Endothelial cell of umbilical vein (primary cell): ENCODE measurements at regions not wholly inside any gene's neighbourhood (a gene's known extent, or its start where the extent isn't known, plus 50 kb on each side); places are given as distances from the start of the nearest gene placed in this dataset.
A peak's percentile ranks its signal among the peaks of the same experiment; 100 is the strongest.

Experiments used
- BruUV-seq: library from RNA; stranded (reverse); fragments of 400-500 nt; replicated peaks from 2 replicates; lab custom pipeline; 2021; lab: Mats Ljungman, UMichigan
- CTCF ChIA-PET: fragments of 300-600, 350-600 bp; sonication (Branson Sonifier 250); formaldehyde crosslinking; loops from one replicate; lab custom pipeline; 2021; ENCODE audit warnings: antibody characterized with exemption, inconsistent platforms; lab: Charles Lee
- POLR2A ChIA-PET: fragments of 300-600, 350-600 bp; sonication (Branson Sonifier 250); formaldehyde crosslinking; loops from one replicate; lab custom pipeline; 2021; ENCODE audit warnings: antibody characterized with exemption, inconsistent platforms; lab: Charles Lee
- DNase-seq: peaks from one replicate; pipeline ENCODE4 v3.0.0-alpha.2; 2011; ENCODE audit warnings: low read depth, low spot score
- FAIRE-seq: peaks from 2 replicates; lab custom pipeline; 2011; peaks lifted over from hg19 to GRCh38; lab: Jason Lieb, UNC
- H2AFZ ChIP-seq: 2 replicates; pipeline ENCODE4 v1.6.0; 2012; ENCODE audit warnings: low read depth, low read length, control low read depth, inconsistent platforms
- H3K27ac ChIP-seq: 2 replicates; pipeline ENCODE4 v1.5.1; 2011; ENCODE audit warnings: low read depth, mild to moderate bottlenecking, control low read depth, low read length, moderate library complexity; ENCODE audit not compliant: insufficient read depth
- H3K27me3 ChIP-seq, 2 experiments: 2 replicates each; pipeline versions ENCODE4 v1.6.0 to v1.6.1; 2011; ENCODE audit warnings: low read length in 2 of 2, mixed read lengths in 1 of 2; ENCODE audit not compliant: control insufficient read depth in 2 of 2, insufficient read depth in 2 of 2
- H3K36me3 ChIP-seq, 2 experiments: 2 replicates in 1 of 2; 3 replicates in 1 of 2; pipeline ENCODE4 v1.5.1; 2011; ENCODE audit warnings: low read length in 2 of 2, mild to moderate bottlenecking in 1 of 2, moderate library complexity in 1 of 2; ENCODE audit not compliant: control insufficient read depth in 2 of 2, insufficient read depth in 2 of 2; ENCODE audit errors: extremely low read depth in 1 of 2
- H3K4me1 ChIP-seq: 3 replicates; pipeline ENCODE4 v1.5.1; 2011; ENCODE audit warnings: mild to moderate bottlenecking, low read length; ENCODE audit not compliant: control insufficient read depth, insufficient read depth; ENCODE audit errors: extremely low read depth
- H3K4me2 ChIP-seq: 2 replicates; pipeline ENCODE4 v1.6.1; 2011; ENCODE audit warnings: low read length, control low read depth, mixed read lengths; ENCODE audit not compliant: insufficient read depth
- H3K4me3 ChIP-seq, 3 experiments: fragments of 200-600 bp in 1 of 3; sonication (generic), shearing (Covaris generic) in 1 of 3; replicated peaks in 1 of 3; 2 replicates each; pipeline ENCODE4 v1.5.1; 2011 to 2016; ENCODE audit warnings: control low read depth in 3 of 3, low read length in 3 of 3, mild to moderate bottlenecking in 2 of 3, inconsistent platforms in 1 of 3, low read depth in 1 of 3, moderate library complexity in 1 of 3; ENCODE audit not compliant: insufficient read depth in 1 of 3
- H3K79me2 ChIP-seq: 2 replicates; pipeline ENCODE4 v1.6.0; 2012; ENCODE audit warnings: low read length, inconsistent platforms; ENCODE audit not compliant: control insufficient read depth, insufficient read depth
- H3K9ac ChIP-seq: replicated peaks from 2 replicates; pipeline ENCODE3; 2011; ENCODE audit warnings: low read length, control low read depth; ENCODE audit not compliant: insufficient read depth; ENCODE audit errors: extremely low read depth
- H3K9me1 ChIP-seq: replicated peaks from 3 replicates; pipeline ENCODE4 v1.6.0; 2011; ENCODE audit warnings: mild to moderate bottlenecking, low read length; ENCODE audit not compliant: control insufficient read depth, insufficient read depth; ENCODE audit errors: extremely low read depth
- H3K9me3 ChIP-seq: replicated peaks from 2 replicates; pipeline ENCODE4 v1.5.1; 2012; ENCODE audit warnings: low read length, inconsistent platforms; ENCODE audit not compliant: control insufficient read depth, insufficient read depth
- H4K20me1 ChIP-seq: replicated peaks from 2 replicates; pipeline ENCODE3; 2011; ENCODE audit warnings: mild to moderate bottlenecking, low read length; ENCODE audit not compliant: control insufficient read depth, insufficient read depth; ENCODE audit errors: extremely low read depth
- CTCF ChIP-seq, 2 donors: IDR thresholded peaks; 1 replicate in 1 of 2; 2 replicates in 1 of 2; pipeline ENCODE4 v1.5.1; 2011; ENCODE audit warnings: low read length in 2 of 2, mild to moderate bottlenecking in 2 of 2, moderate library complexity in 2 of 2, control low read depth in 1 of 2, inconsistent platforms in 1 of 2, low read depth in 1 of 2; ENCODE audit not compliant: insufficient read depth in 1 of 2; ENCODE audit errors: extremely low read depth in 1 of 2
- EZH2 ChIP-seq: IDR thresholded peaks from 2 replicates; pipeline ENCODE4 v1.6.1; 2012; ENCODE audit warnings: borderline replicate concordance, low read depth, mild to moderate bottlenecking, moderate library complexity, low read length, inconsistent platforms; ENCODE audit not compliant: severe bottlenecking
- FOS ChIP-seq: IDR thresholded peaks from 2 replicates; pipeline ENCODE4 v1.6.1; 2011; ENCODE audit warnings: mild to moderate bottlenecking, low read length, moderate library complexity, borderline replicate concordance; ENCODE audit not compliant: insufficient read depth
- GATA2 ChIP-seq: IDR thresholded peaks from 2 replicates; pipeline ENCODE4 v1.7.0; 2011; ENCODE audit warnings: low read depth, mild to moderate bottlenecking, moderate library complexity, mixed read lengths, low read length; ENCODE audit not compliant: insufficient read length, insufficient read depth
- JUN ChIP-seq: IDR thresholded peaks from 2 replicates; pipeline ENCODE4 v1.6.1; 2011; ENCODE audit warnings: borderline replicate concordance, low read depth; ENCODE audit not compliant: insufficient read length, insufficient read depth
- MAX ChIP-seq: IDR thresholded peaks from 2 replicates; pipeline ENCODE4 v1.6.1; 2011; ENCODE audit not compliant: insufficient read depth, insufficient read length
- MYC ChIP-seq: IDR thresholded peaks from one replicate; pipeline ENCODE4 v1.6.1; 2011; ENCODE audit warnings: mild to moderate bottlenecking, low read depth, low read length
- dilution Hi-C: fragments of 300-500 bp; cut with MboI; formaldehyde crosslinking; loops from one replicate; pipeline ENCODE4 v1.15.0; 2019; ENCODE audit warnings: low sequenced_read_pairs; ENCODE audit not compliant: extremely low pct_ligation_motif_present
- intact Hi-C: fragments of 100-400 bp; cut with micrococcal nuclease; formaldehyde crosslinking; loops from one replicate; pipeline ENCODE4 v1.10.0; 2022

GRCh38 chr7:53121374-53121773, 85.9 kb downstream of the POM121L12 start:
- intact Hi-C loops (no loop called here), dilution Hi-C loops (no loop called here)
- DNase-seq (no peak), FAIRE-seq (no peak)
- Histone ChIP-seq H3K9me1 (no peaks in the 10 kb centered on the region), H3K4me2 (no peak overlapping the region), H3K27ac (no peak overlapping the region), H4K20me1 (no peaks in the 10 kb centered on the region), H3K4me3 (no peak overlapping the region), H3K79me2 (no peaks in the 10 kb centered on the region), H2AFZ (peak overlapping the region; percentile 4), H3K4me1 (peaks cover 27% of the 10 kb centered on the region), H3K27me3 (no peaks in the 10 kb centered on the region), H3K9me3 (no peaks in the 10 kb centered on the region), H3K9ac (no peak overlapping the region), H3K36me3 (no peaks in the 10 kb centered on the region)
- BruUV-seq: no TSS peak
- TF ChIP-seq MYC: no peak
- TF ChIP-seq CTCF (IDR thresholded peaks at IDR 0.05; ENCODE audit: extremely low read depth in 1 of 2, insufficient read depth in 1 of 2, low read depth in 1 of 2, low read length in 2 of 2): no peak
- no peak for TF ChIP-seq EZH2
- no peak for TF ChIP-seq MAX
- CTCF ChIA-PET: interaction anchor here (1.4 kb wide), 1 partner anchor 22 kb away, joined by 3 read pairs; no protein-coding TSS in a partner anchor
- POLR2A ChIA-PET: no interaction called here

- no peak overlapping the region for H3K9ac ChIP-seq
- TF ChIP-seq FOS: no peak
- no peak for TF ChIP-seq MYC
- TF ChIP-seq GATA2: no peak
- TF ChIP-seq JUN: no peak
- DNase-seq (no peak), FAIRE-seq (no peak)
- no peaks in the 10 kb centered on the region for H3K9me1 ChIP-seq
- ChIA-PET CTCF (no interaction called here), POLR2A (no interaction called here)
- H3K79me2 ChIP-seq: no peaks in the 10 kb centered on the region
- no peak overlapping the region for H3K4me2 ChIP-seq
- no peak overlapping the region for H3K27ac ChIP-seq
- BruUV-seq: no TSS peak
- no peaks in the 10 kb centered on the region for H3K36me3 ChIP-seq
- dilution Hi-C loops (no loop called here), intact Hi-C loops (no loop called here)
- H2AFZ ChIP-seq: no peak overlapping the region
- H3K4me1 ChIP-seq: no peaks in the 10 kb centered on the region
- no peak overlapping the region for H3K4me3 ChIP-seq
- no peaks in the 10 kb centered on the region for H4K20me1 ChIP-seq
- H3K27me3 ChIP-seq: no peaks in the 10 kb centered on the region
- H3K9me3 ChIP-seq: no peaks in the 10 kb centered on the region
Observed at GRCh38 chr7:53131697-53132096, 96.3 kb downstream of the POM121L12 start.
